Erythroblast (primary cell): ENCODE measurements at regions not wholly inside any gene's neighbourhood (a gene's known extent, or its start where the extent isn't known, plus 50 kb on each side); places are given as distances from the start of the nearest gene placed in this dataset.

Source experiments
- GATA1 ChIP-seq: IDR thresholded peaks from 2 replicates; pipeline ENCODE4 v1.6.1; 2011; ENCODE audit warnings: low read depth, mild to moderate bottlenecking, control low read depth, low read length, moderate library complexity
- POLR2A ChIP-seq: IDR thresholded peaks from 2 replicates; pipeline ENCODE4 v1.6.1; 2011; ENCODE audit warnings: mild to moderate bottlenecking, low read length

GRCh38 chr10:29202386-29202940 is 86.4 kb upstream of the LYZL1 start:
- TF ChIP-seq POLR2A = no peak
- TF ChIP-seq GATA1 = no peak
